ENCODE measurements at regions not wholly inside any gene's neighbourhood (a gene's known extent, or its start where the extent isn't known, plus 50 kb on each side); places are given as distances from the start of the nearest gene placed in this dataset.

DNA sequence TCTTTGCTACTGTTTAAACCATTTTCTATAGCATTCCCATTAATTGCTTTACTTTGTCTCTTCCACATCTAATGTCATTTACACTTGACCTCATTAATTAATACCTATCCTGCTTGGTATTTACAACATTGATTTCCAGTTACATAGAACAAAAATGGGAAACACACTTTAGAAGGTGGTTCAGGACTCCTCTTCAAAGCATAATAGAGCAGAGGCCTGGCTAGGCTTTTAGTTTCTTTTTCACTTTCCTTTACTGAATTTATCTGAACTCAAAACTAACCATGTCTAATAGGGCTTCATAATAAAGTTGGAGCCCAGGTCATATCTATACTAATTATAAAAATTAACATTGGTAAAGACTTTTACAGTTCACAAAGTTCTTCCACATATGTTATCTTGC lies 648.0 kb upstream of the KIRREL3 start:
- no peak for ATAC-seq
- TF ChIP-seq TCF4 (CRISPR knock-in tag; IDR thresholded peaks at IDR 0.05; ENCODE audit: borderline replicate concordance): no peak
- TF ChIP-seq ESRRG (CRISPR knock-in tag; IDR thresholded peaks at IDR 0.05): no peak
- no peak for TF ChIP-seq GLIS3 (CRISPR knock-in tag; IDR thresholded peaks at IDR 0.05)
- no peak for TF ChIP-seq OSR1 (CRISPR knock-in tag; IDR thresholded peaks at IDR 0.05)
- TF ChIP-seq, protein P1, sequence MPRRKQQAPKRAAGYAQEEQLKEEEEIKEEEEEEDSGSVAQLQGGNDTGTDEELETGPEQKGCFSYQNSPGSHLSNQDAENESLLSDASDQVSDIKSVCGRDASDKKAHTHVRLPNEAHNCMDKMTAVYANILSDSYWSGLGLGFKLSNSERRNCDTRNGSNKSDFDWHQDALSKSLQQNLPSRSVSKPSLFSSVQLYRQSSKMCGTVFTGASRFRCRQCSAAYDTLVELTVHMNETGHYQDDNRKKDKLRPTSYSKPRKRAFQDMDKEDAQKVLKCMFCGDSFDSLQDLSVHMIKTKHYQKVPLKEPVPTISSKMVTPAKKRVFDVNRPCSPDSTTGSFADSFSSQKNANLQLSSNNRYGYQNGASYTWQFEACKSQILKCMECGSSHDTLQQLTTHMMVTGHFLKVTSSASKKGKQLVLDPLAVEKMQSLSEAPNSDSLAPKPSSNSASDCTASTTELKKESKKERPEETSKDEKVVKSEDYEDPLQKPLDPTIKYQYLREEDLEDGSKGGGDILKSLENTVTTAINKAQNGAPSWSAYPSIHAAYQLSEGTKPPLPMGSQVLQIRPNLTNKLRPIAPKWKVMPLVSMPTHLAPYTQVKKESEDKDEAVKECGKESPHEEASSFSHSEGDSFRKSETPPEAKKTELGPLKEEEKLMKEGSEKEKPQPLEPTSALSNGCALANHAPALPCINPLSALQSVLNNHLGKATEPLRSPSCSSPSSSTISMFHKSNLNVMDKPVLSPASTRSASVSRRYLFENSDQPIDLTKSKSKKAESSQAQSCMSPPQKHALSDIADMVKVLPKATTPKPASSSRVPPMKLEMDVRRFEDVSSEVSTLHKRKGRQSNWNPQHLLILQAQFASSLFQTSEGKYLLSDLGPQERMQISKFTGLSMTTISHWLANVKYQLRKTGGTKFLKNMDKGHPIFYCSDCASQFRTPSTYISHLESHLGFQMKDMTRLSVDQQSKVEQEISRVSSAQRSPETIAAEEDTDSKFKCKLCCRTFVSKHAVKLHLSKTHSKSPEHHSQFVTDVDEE (CRISPR knock-in tag; IDR thresholded peaks at IDR 0.05): no peak

DNA sequence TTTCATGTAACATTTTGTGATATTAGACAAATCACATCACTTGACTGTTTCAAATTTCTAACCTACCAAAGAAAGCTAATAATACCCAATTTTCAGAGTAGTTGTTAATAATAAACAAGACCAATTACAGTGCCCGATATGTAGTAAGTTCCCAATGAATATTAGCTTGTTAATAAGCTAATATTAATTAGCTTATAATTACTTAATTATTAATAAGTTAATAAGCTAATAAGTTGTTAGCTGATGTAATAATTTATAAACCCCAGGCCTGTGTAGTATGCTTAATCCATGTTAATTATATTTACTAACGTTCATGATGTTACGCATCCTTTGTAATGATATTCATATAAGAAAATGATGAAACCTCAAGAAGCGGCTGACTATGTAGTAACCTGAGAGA lies 643.8 kb upstream of the KIRREL3 start:
- TF ChIP-seq ZNF70 (CRISPR knock-in tag; IDR thresholded peaks at IDR 0.05) (no peak), OSR1 (CRISPR knock-in tag; IDR thresholded peaks at IDR 0.05) (no peak), ARNTL (CRISPR knock-in tag; IDR thresholded peaks at IDR 0.05; ENCODE audit: borderline replicate concordance, low read depth) (no peak), PPARA (CRISPR knock-in tag; IDR thresholded peaks at IDR 0.05; ENCODE audit: borderline replicate concordance) (no peak), TOX (CRISPR knock-in tag; IDR thresholded peaks at IDR 0.05; ENCODE audit: borderline replicate concordance) (no peak), SNAI2 (CRISPR knock-in tag; IDR thresholded peaks at IDR 0.05) (no peak)
- TF ChIP-seq, protein P2, sequence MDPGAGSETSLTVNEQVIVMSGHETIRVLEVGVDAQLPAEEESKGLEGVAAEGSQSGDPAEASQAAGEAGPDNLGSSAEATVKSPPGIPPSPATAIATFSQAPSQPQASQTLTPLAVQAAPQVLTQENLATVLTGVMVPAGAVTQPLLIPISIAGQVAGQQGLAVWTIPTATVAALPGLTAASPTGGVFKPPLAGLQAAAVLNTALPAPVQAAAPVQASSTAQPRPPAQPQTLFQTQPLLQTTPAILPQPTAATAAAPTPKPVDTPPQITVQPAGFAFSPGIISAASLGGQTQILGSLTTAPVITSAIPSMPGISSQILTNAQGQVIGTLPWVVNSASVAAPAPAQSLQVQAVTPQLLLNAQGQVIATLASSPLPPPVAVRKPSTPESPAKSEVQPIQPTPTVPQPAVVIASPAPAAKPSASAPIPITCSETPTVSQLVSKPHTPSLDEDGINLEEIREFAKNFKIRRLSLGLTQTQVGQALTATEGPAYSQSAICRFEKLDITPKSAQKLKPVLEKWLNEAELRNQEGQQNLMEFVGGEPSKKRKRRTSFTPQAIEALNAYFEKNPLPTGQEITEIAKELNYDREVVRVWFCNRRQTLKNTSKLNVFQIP (CRISPR knock-in tag; IDR thresholded peaks at IDR 0.05; ENCODE audit: borderline replicate concordance, low read depth): no peak
- no peak for ATAC-seq

DNA sequence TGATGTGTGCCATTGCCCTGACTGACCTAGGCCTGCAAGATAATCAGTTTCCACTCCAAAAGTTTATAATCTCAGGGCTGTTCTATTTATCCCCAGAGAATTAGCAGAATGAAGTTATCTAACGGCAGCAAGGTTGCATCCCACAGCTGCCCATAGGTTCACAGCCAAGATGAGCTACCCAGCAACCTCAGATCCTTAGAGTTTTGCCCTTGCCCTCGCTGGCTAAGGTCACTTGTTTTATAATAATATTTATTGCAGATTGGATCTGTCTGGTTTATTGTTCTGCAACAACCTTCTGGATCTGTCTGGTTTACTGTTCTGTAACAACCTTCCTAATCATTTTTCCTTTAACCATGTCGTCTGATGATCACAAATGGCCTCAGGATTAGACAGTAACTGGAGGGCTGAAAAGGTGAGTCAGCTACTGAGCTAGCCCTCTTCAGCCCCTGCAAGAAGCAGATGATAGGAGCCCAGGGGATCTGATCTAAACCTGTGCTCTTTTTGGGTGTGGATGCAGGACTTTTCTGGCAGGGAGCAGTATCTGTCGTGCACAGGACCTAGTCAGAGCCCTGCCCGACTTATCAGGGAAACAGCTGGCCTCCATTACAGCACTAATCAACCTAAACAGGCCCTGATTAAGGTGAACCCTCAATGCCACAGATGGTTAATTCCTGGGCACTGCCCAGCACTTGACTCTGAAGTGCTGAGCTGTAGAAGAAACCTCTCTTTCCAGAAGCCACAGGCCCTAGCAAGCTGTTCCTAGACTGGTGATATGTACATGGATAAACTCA lies 642.9 kb upstream of the KIRREL3 start:
- TF ChIP-seq, protein P1 (CRISPR knock-in tag; IDR thresholded peaks at IDR 0.05): no peak
- TF ChIP-seq PATZ1 (CRISPR knock-in tag; IDR thresholded peaks at IDR 0.05; ENCODE audit: borderline replicate concordance): no peak
- TF ChIP-seq ZNF70 (CRISPR knock-in tag; IDR thresholded peaks at IDR 0.05): no peak
- no peak for TF ChIP-seq ZNF565 (CRISPR knock-in tag; conservative IDR thresholded peaks at IDR 0.05; ENCODE audit: low read depth)
- no peak for TF ChIP-seq ZFP3 (CRISPR knock-in tag; IDR thresholded peaks at IDR 0.05)
- no peak for TF ChIP-seq PPARA (CRISPR knock-in tag; IDR thresholded peaks at IDR 0.05; ENCODE audit: borderline replicate concordance)
- no peak for TF ChIP-seq ARNTL (CRISPR knock-in tag; IDR thresholded peaks at IDR 0.05; ENCODE audit: borderline replicate concordance, low read depth)
- no peak for TF ChIP-seq ESRRG (CRISPR knock-in tag; IDR thresholded peaks at IDR 0.05)
- TF ChIP-seq ZNF8 (CRISPR knock-in tag; IDR thresholded peaks at IDR 0.05): no peak
- TF ChIP-seq ZFP30 (CRISPR knock-in tag; IDR thresholded peaks at IDR 0.05): no peak
- TF ChIP-seq OSR1 (CRISPR knock-in tag; IDR thresholded peaks at IDR 0.05): no peak
- no peak for TF ChIP-seq SNAI2 (CRISPR knock-in tag; IDR thresholded peaks at IDR 0.05)
- TF ChIP-seq BACH2 (CRISPR knock-in tag; IDR thresholded peaks at IDR 0.05; ENCODE audit: borderline replicate concordance): no peak
- no peak for TF ChIP-seq CSDC2 (CRISPR knock-in tag; IDR thresholded peaks at IDR 0.05)
- no peak for ATAC-seq
